Heart right ventricle (tissue), 16 donors: ENCODE measurements at regions not wholly inside any gene's neighbourhood (a gene's known extent, or its start where the extent isn't known, plus 50 kb on each side); places are given as distances from the start of the nearest gene placed in this dataset.
A peak's percentile ranks its signal among the peaks of the same experiment; 100 is the strongest.

ENCODE experiments used
- ATAC-seq, 8 donors: fragments of 200-7000 bp; cut with Tn5 transposase; one replicate each; pipeline ENCODE4 v1.9.1; 2020; ENCODE audit warnings: mild to moderate bottlenecking in 8 of 8, moderate library complexity in 8 of 8, moderate number of reproducible peaks in 1 of 8
- DNase-seq, 2 donors: peaks; one replicate each; pipeline ENCODE4 v3.0.0-alpha.2; 2020
- H3K27ac ChIP-seq, 10 donors: fragments of 200-600 bp; sonication (generic) in 2 of 10; one replicate each; pipeline versions ENCODE4 v1.5.0 to v1.8.0; 2020 to 2022; ENCODE audit warnings: mild to moderate bottlenecking in 3 of 10
- H3K27me3 ChIP-seq, 7 donors: fragments of 200-600 bp; one replicate each; pipeline ENCODE4 v1.8.0; 2021 to 2022; ENCODE audit warnings: mild to moderate bottlenecking in 2 of 7
- H3K36me3 ChIP-seq, 9 donors: fragments of 200-600 bp; sonication (generic) in 1 of 9; one replicate each; pipeline versions ENCODE4 v1.5.0 to v1.8.0; 2020 to 2022; ENCODE audit warnings: mild to moderate bottlenecking in 2 of 9
- H3K4me1 ChIP-seq, 9 donors: fragments of 200-600 bp; sonication (generic) in 1 of 9; one replicate each; pipeline versions ENCODE4 v1.5.0 to v1.8.0; 2020 to 2022; ENCODE audit warnings: mild to moderate bottlenecking in 4 of 9
- H3K4me3 ChIP-seq, 10 donors: fragments of 200-600 bp; sonication (generic) in 2 of 10; one replicate each; pipeline versions ENCODE4 v1.5.0 to v1.8.0; 2020 to 2022; ENCODE audit warnings: mild to moderate bottlenecking in 7 of 10, moderate library complexity in 2 of 10
- H3K9me3 ChIP-seq, 11 donors: fragments of 200-600 bp in 10 of 11; sonication (generic) in 2 of 11; one replicate each; pipeline versions ENCODE4 v1.5.0 to v1.8.0; 2013 to 2022; ENCODE audit warnings: mild to moderate bottlenecking in 2 of 11, control low read depth in 1 of 11, moderate library complexity in 1 of 11
- CTCF ChIP-seq, 9 donors: fragments of 200-600 bp; sonication (generic) in 2 of 9; IDR thresholded peaks; one replicate each; pipeline versions ENCODE4 v1.5.0 to v1.8.0; 2021 to 2022; ENCODE audit warnings: antibody characterized with exemption in 9 of 9, mild to moderate bottlenecking in 5 of 9, moderate library complexity in 1 of 9
- WGBS, 2 donors: extraction: QIAGEN DNeasy Blood & Tissue Kit; methylation state at CpG; one replicate each; pipeline ENCODE4 v1.1.7; 2013; ENCODE audit warnings: inconsistent platforms in 1 of 2; 5-methylcytosine and 5-hydroxymethylcytosine counted together
- intact Hi-C, 10 donors: fragments of 100-400 bp; cut with DNase I; formaldehyde crosslinking; loops; one replicate each; pipeline versions ENCODE4 v1.11.1 to v1.14.2; 2022
- donor health status: Arrhythmogenic right ventricular cardiomyopathy.
- donor health status: ischemic (EF 13 %, LVEDD 7.1; RV severe dilation, severe dysfunction).
- donor health status: healthy with polysubstance abuse.
- donor health status: DM: no; HTN: yes; CAD: no.
- donor health status: DM: no; HTN: no; CAD: no.
- donor health status: ischemic (EF 25% LVEDD 6.9; RV normal size, moderate dysfunction).
- donor health status: ischemic (EF 25% LVEDD 5.7; RV mildly dilated, moderate dysfunction).
- donor health status: healthy.
- donor health status: DM: yes; HTN: yes; CAD: no.
- donor health status: Ischemic cardiomyopathy.
- donor health status: ischemic (EF 35%, LVEDD 5.7; RV mildly dilated, moderate dysfunction).
- donor health status: nonischemic (EF 11% LVEDD 7.7; RV severe dilation, severe dysfunction).
- donor health status: DM: yes; HTN: yes; CAD: no.
- donor health status: PGD.
- donor health status: ischemic (EF 29% LVEDD 5.4; RV normal size, mild dysfunction).
- donor health status: nonischemic (EF 23%, LVEDD 6.1; RV moderate dilation, normal function).

DNA sequence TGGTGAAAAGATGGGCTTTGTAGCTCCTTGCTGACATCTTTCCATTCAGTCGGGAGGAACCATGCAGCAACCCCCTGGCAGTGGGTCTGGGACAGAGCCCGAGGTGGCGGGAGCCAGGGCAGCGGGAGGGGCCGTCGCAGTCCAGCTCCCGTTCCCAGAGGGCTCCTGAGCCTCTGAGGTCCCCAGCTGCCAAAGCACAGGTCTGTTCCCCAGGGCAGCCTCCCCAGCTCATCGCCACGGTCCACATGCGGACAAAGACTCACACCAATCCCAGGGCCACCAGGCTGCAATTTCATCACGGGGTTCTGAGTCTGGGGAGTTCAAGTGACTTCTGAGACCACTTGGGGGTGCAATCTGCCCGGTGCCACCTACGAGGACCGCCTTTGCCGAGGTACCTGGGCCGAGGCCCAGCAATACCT, 196.0 kb downstream of the RBFOX3 start:
- intact Hi-C loops = loop anchor here in 2 of 10 donors (5.0 to 10.0 kb wide), 2 partner anchors 290 to 292 kb away; no protein-coding TSS in a partner anchor
- Histone ChIP-seq H3K27ac (no peak overlapping the region), H3K36me3 (no peaks in the 10 kb centered on the region), H3K27me3 (peaks cover 0 to 94% (median 51%) of the 10 kb centered on the region in 7 donors), H3K4me3 (no peak overlapping the region), H3K9me3 (no peaks in the 10 kb centered on the region), H3K4me1 (no peaks in the 10 kb centered on the region)
- DNase-seq (no peak), ATAC-seq (no peak)
- no peak for TF ChIP-seq CTCF (IDR thresholded peaks at IDR 0.05)
- WGBS, 2 donors = 54 to 56% methylated on average over 16 of the region's 16 CpGs

DNA sequence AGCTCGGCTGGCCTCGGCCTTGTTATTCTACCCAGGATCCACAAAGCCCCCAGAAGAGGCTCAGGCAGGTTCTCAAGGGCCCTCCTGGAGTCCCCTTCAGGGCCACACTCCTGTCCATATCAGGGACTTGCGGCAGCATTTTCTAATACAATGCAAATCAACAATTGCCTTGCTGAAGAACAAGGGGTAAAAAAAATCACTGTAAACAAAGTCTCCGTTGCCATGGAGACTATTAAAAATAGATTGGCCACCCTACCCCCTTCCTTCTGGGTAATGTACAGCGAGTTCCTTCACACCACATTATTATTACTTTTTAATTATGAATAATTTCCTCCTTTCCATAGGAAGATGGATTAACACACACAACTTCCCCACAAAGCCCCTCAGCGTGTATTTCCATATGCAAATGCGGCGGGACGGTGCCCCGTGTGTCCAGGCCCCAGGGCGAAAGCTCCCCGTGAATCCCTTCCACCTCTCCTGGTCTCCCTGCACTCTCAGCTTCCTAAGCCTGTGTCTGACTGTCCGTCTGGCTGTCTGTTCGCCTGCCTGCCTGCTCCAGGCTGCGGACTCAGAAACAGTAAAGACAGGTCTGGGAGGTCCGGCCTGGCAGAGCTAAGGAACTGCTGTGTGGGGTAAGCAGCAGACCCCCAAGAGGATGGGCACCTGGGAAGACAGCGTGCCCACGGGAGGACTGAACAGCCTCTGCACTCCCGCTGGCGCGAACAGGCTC, 196.6 kb downstream of the RBFOX3 start:
- no peak for ATAC-seq
- WGBS, 2 donors = 55 to 58% methylated on average over 21 of the region's 21 CpGs

DNA sequence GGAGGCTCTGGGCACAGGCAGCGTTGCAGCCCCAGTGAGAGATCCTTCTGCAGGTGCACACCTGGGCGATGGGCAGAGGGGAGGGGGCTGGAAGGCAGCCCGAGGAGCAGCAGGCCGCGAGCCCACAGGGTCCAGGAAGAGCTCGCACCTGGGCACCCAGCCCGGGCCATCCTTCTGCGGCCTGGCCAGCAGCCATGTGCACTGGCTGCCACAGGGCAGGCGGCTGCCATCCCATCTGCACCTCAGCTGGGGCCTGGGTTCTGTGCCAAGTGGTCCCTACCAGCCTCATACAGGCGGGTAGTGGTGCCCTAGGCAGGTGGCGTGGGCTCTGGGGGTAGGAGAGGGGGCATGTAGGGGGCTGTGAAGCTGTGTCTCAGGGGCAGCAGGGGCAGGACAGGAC, 197.2 kb downstream of the RBFOX3 start:
- 64 to 80% methylated on average over 11 of the region's 11 CpGs for WGBS, 2 donors
- intact Hi-C loops = loop anchor here in 2 of 10 donors (5.0 to 10.0 kb wide), 2 partner anchors 291 to 294 kb away; no protein-coding TSS in a partner anchor
- no peaks in the 10 kb centered on the region for H3K9me3 ChIP-seq
- H3K27me3 ChIP-seq = peaks cover 0 to 88% (median 63%) of the 10 kb centered on the region in 7 donors
- H3K27ac ChIP-seq = no peak overlapping the region
- H3K36me3 ChIP-seq = no peaks in the 10 kb centered on the region
- ATAC-seq (peak in 2 of 8 donors; percentile 41 to 44), DNase-seq (no peak)
- H3K4me3 ChIP-seq = no peak overlapping the region
- H3K4me1 ChIP-seq = no peaks in the 10 kb centered on the region
- no peak for TF ChIP-seq CTCF (IDR thresholded peaks at IDR 0.05)

More for the DNA sequence above, 196.6 kb downstream of the RBFOX3 start:
- Histone ChIP-seq H3K36me3 (no peaks in the 10 kb centered on the region), H3K27me3 (peaks cover 0 to 94% (median 57%) of the 10 kb centered on the region in 7 donors), H3K9me3 (no peaks in the 10 kb centered on the region), H3K4me3 (no peak overlapping the region), H3K4me1 (no peaks in the 10 kb centered on the region), H3K27ac (no peak overlapping the region)
- no peak for TF ChIP-seq CTCF (IDR thresholded peaks at IDR 0.05)
- no peak for DNase-seq
- intact Hi-C loops = loop anchor here in 2 of 10 donors (5.0 to 10.0 kb wide), 2 partner anchors 291 to 293 kb away; no protein-coding TSS in a partner anchor

- H3K4me1 ChIP-seq = no peaks in the 10 kb centered on the region
- DNase-seq = no peak
- no peak overlapping the region for H3K27ac ChIP-seq
- 57 to 63% methylated on average over 3 of the region's 3 CpGs for WGBS, 2 donors
- no peak overlapping the region for H3K4me3 ChIP-seq
- H3K27me3 ChIP-seq = peaks cover 0 to 88% (median 70%) of the 10 kb centered on the region in 7 donors
- no peak for ATAC-seq
- H3K9me3 ChIP-seq = no peaks in the 10 kb centered on the region
- intact Hi-C loops = loop anchor here in 2 of 10 donors (5.0 to 10.0 kb wide), 2 partner anchors 292 to 294 kb away; no protein-coding TSS in a partner anchor
- TF ChIP-seq CTCF (IDR thresholded peaks at IDR 0.05) = no peak
- no peaks in the 10 kb centered on the region for H3K36me3 ChIP-seq
Measured at GRCh38 chr17:79412886-79413390, 197.9 kb downstream of the RBFOX3 start.
